Mesendoderm (in vitro differentiated cells): ENCODE measurements at regions not wholly inside any gene's neighbourhood (a gene's known extent, or its start where the extent isn't known, plus 50 kb on each side); places are given as distances from the start of the nearest gene placed in this dataset. TPM values are rescaled to one million over a fixed set of nuclear protein-coding genes. Genes with fewer than 3 reads are reported as not detected.

Experiments used
- small RNA-seq: library from polyadenylated mRNA; stranded (forward); fragments of <200 nt; extraction: miRNeasy Mini kit (QIAGEN cat#:217004); gene quantifications from one replicate; pipeline ENCODE3, GENCODE V24; 2013; ENCODE audit not compliant: insufficient read depth

Small RNAs in the stretch of these regions (small RNA-seq; reads per million reads assigned to genes)
- gene RF00002 (0.72 reads per million), gene RF00019 (not detected)
